Stimulated activated naive CD8-positive, alpha-beta T cell treated with anti-CD3 and anti-CD28 coated beads, Interleukin-15, Interleukin-2, amounts not matched to agents 100 U/mL and 50 U/mL, for 24 hours (primary cell): ENCODE measurements at regions not wholly inside any gene's neighbourhood (a gene's known extent, or its start where the extent isn't known, plus 50 kb on each side); places are given as distances from the start of the nearest gene placed in this dataset.
"Not testable (repeated sequence)": the region's sequence is repeated elsewhere in the genome, so short reads cannot be mapped to it uniquely, and the experiment has no call there.

Experiments used
- ATAC-seq: fragments of 150-1000 bp; cut with Tn5 transposase; one replicate; pipeline ENCODE4 v1.10.0; 2021
- DNase-seq: peaks from one replicate; pipeline ENCODE4 v3.0.0; 2021

- no peak for ATAC-seq
- no peak for DNase-seq
Measured at GRCh38 chr17:14621826-14622614, 321.1 kb downstream of the HS3ST3B1 start.

GRCh38 chr17:14619821-14620220 lies 318.9 kb downstream of the HS3ST3B1 start:
- ATAC-seq (no peak), DNase-seq (no peak)

- DNase-seq (no peak), ATAC-seq (no peak)
Measured at GRCh38 chr17:14616528-14616927, 315.6 kb downstream of the HS3ST3B1 start.

- ATAC-seq (no peak), DNase-seq (no peak)
Measured at GRCh38 chr17:14605267-14605599, 304.4 kb downstream of the HS3ST3B1 start.

- ATAC-seq (no peak), DNase-seq (no peak)
Measured at GRCh38 chr17:14604591-14605266, 303.8 kb downstream of the HS3ST3B1 start.

- DNase-seq, result no peak
- ATAC-seq, result no peak
Measured at GRCh38 chr17:14596224-14596623, 295.3 kb downstream of the HS3ST3B1 start.

- DNase-seq (no peak), ATAC-seq (no peak)
Measured at GRCh38 chr17:14595656-14596055, 294.8 kb downstream of the HS3ST3B1 start.

GRCh38 chr17:14594690-14595089 lies 293.8 kb downstream of the HS3ST3B1 start:
- ATAC-seq, result no peak
- no peak for DNase-seq

GRCh38 chr17:14593956-14594355 lies 293.1 kb downstream of the HS3ST3B1 start:
- no peak for ATAC-seq
- no peak for DNase-seq

- no peak for ATAC-seq
Measured at GRCh38 chr17:14590459-14591250, 289.8 kb downstream of the HS3ST3B1 start.

GRCh38 chr17:14585099-14585498 lies 284.2 kb downstream of the HS3ST3B1 start:
- DNase-seq (no peak), ATAC-seq (no peak)

More at GRCh38 chr17:14590459-14591250, 289.8 kb downstream of the HS3ST3B1 start:
- no peak for DNase-seq

GRCh38 chr17:14582996-14583395 lies 282.1 kb downstream of the HS3ST3B1 start:
- ATAC-seq (no peak), DNase-seq (no peak)

GRCh38 chr17:14581186-14581830 lies 280.4 kb downstream of the HS3ST3B1 start:
- ATAC-seq (no peak), DNase-seq (no peak)

GRCh38 chr17:14580499-14580898 lies 279.6 kb downstream of the HS3ST3B1 start:
- no peak for ATAC-seq

GRCh38 chr17:14579716-14580115 lies 278.8 kb downstream of the HS3ST3B1 start:
- DNase-seq (no peak), ATAC-seq (no peak)

More at GRCh38 chr17:14580499-14580898, 279.6 kb downstream of the HS3ST3B1 start:
- no peak for DNase-seq

- no peak for DNase-seq
- no peak for ATAC-seq
Measured at GRCh38 chr17:14575471-14575953, 274.6 kb downstream of the HS3ST3B1 start.

- not testable (repeated sequence) for ATAC-seq, DNase-seq
Measured at GRCh38 chr17:14560325-14560724, 259.4 kb downstream of the HS3ST3B1 start.

- DNase-seq (no peak), ATAC-seq (peak; percentile 14)
Measured at GRCh38 chr17:14559264-14560119, 258.6 kb downstream of the HS3ST3B1 start.

GRCh38 chr17:14557480-14557879 lies 256.6 kb downstream of the HS3ST3B1 start:
- no peak for ATAC-seq

GRCh38 chr17:14553847-14554246 lies 253.0 kb downstream of the HS3ST3B1 start:
- DNase-seq, result no peak
- no peak for ATAC-seq

More at GRCh38 chr17:14557480-14557879, 256.6 kb downstream of the HS3ST3B1 start:
- no peak for DNase-seq

GRCh38 chr17:14552306-14552705 lies 251.4 kb downstream of the HS3ST3B1 start:
- no peak for ATAC-seq
- DNase-seq, result no peak
